T-helper 22 cell (primary cell): ENCODE measurements at regions not wholly inside any gene's neighbourhood (a gene's known extent, or its start where the extent isn't known, plus 50 kb on each side); places are given as distances from the start of the nearest gene placed in this dataset.
"Not testable (repeated sequence)": the region's sequence is repeated elsewhere in the genome, so short reads cannot be mapped to it uniquely, and the experiment has no call there.

Experiments used
- DNase-seq: peaks from one replicate; pipeline ENCODE4 v3.0.0-alpha.2; 2020; ENCODE audit warnings: low read depth

GRCh38 chr10:100664316-100665149 is 80.8 kb upstream of the PAX2 start:
- DNase-seq, result no peak

GRCh38 chr10:100666634-100667033 is 78.7 kb upstream of the PAX2 start:
- not testable (repeated sequence) for DNase-seq

- no peak for DNase-seq
These were observed 75.8 kb upstream of the PAX2 start for GRCh38 chr10:100669616-100670015.

- no peak for DNase-seq
These were observed 75.0 kb upstream of the PAX2 start for GRCh38 chr10:100670368-100670767.

GRCh38 chr10:100670828-100671479 is 74.4 kb upstream of the PAX2 start:
- DNase-seq, result peak; percentile 15

GRCh38 chr10:100672199-100672598 is 73.2 kb upstream of the PAX2 start:
- DNase-seq, result no peak

- no peak for DNase-seq
These were observed 68.0 kb upstream of the PAX2 start for GRCh38 chr10:100677290-100677945.

- no peak for DNase-seq
These were observed 66.1 kb upstream of the PAX2 start for GRCh38 chr10:100679327-100679726.

GRCh38 chr10:100683004-100683403 is 62.4 kb upstream of the PAX2 start:
- DNase-seq, result no peak

- no peak for DNase-seq
These were observed 61.7 kb upstream of the PAX2 start for GRCh38 chr10:100683545-100684300.

- no peak for DNase-seq
These were observed 60.6 kb upstream of the PAX2 start for GRCh38 chr10:100684688-100685235.

- no peak for DNase-seq
These were observed 60.1 kb upstream of the PAX2 start for GRCh38 chr10:100685331-100685730.

- DNase-seq, result no peak
These were observed 58.0 kb upstream of the PAX2 start for GRCh38 chr10:100687143-100688003.

GRCh38 chr10:100688201-100688600 is 57.2 kb upstream of the PAX2 start:
- DNase-seq, result no peak

- DNase-seq, result no peak
These were observed 51.6 kb upstream of the PAX2 start for GRCh38 chr10:100693821-100694220.
